HG02981 (cell line): ENCODE measurements at regions not wholly inside any gene's neighbourhood (a gene's known extent, or its start where the extent isn't known, plus 50 kb on each side); places are given as distances from the start of the nearest gene placed in this dataset.
"Not testable (repeated sequence)": the region's sequence is repeated elsewhere in the genome, so short reads cannot be mapped to it uniquely, and the experiment has no call there.

Source experiments
- ATAC-seq: cut with Tn5 transposase; IDR thresholded peaks from one replicate; pipeline ENCODE4 v1.9.1; 2021; ENCODE audit warnings: mild to moderate bottlenecking, moderate library complexity; ENCODE audit not compliant: unreplicated experiment

GRCh38 chr20:60160451-60161145 is 202.4 kb downstream of the CDH26 start:
- no peak for ATAC-seq

- no peak for ATAC-seq
Measured at GRCh38 chr20:60167812-60168211, 209.6 kb downstream of the CDH26 start.

- ATAC-seq: no peak
Measured at GRCh38 chr20:60168963-60169362, 210.7 kb downstream of the CDH26 start.

- ATAC-seq: no peak
Measured at GRCh38 chr20:60170116-60170515, 211.9 kb downstream of the CDH26 start.

GRCh38 chr20:60171313-60171712 is 213.1 kb downstream of the CDH26 start:
- no peak for ATAC-seq

DNA sequence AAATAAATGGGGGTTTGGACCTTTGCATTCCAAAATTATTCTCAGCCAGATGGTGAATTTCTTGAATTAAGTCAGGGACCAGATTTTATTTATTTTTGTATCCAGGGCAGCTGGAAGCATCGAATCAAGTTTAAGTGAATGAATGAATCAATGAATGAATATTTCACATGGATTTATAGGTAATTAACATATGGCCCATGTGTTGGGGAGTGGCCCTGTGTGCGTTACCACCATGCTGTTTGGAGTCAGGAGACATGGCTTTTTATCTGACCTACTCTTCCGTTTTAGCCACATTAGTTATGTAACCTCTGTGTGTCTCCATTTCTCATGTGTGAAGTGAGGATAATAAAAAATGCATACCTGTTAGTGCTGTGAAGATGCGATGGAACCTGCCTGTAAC is 213.5 kb downstream of the CDH26 start:
- no peak for ATAC-seq

- ATAC-seq: no peak
Measured at GRCh38 chr20:60172346-60172984, 214.2 kb downstream of the CDH26 start.

DNA sequence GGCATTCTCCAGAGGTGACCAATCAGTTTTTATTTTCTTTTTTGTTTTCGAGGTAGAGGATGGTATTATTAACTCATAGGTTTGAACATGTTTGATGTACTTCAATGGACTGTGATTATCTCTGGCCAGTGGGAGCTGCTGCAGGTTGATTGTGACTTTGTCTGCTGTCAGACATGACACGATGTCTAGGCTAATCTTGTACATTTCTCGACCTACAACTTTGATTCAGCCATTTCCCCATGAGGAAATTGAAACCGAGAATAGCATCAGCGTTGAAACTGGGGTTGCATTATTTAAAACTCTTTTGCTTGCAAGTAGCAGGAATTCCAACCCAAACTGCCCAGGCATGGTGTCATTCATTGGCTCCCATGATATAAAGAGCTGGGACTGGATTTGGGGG is 218.9 kb downstream of the CDH26 start:
- ATAC-seq: no peak

- ATAC-seq: no peak
Measured at GRCh38 chr20:60180986-60181385, 222.8 kb downstream of the CDH26 start.

GRCh38 chr20:60186412-60186811 is 228.2 kb downstream of the CDH26 start:
- ATAC-seq: no peak

GRCh38 chr20:60187683-60188082 is 229.5 kb downstream of the CDH26 start:
- ATAC-seq: no peak

GRCh38 chr20:60191014-60191413 is 232.8 kb downstream of the CDH26 start:
- ATAC-seq: no peak

DNA sequence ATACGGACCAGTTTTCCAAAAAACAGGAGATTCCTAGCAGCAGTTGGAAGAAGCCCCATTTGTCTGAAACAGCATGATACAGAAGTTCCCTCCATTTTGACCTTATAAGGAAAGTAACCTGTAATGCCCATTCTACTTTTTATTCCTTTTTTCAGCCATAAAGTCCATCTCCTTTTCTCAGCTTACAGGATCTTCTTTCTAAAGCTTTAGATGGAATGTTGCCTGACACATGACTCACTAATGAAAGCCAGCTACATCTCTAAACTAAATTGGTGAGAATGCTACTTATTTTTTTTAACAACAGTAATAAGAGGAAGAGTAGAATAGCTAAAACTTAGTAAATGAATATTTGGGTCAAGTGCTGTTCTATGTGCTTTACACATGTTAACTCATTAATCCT is 234.1 kb downstream of the CDH26 start:
- ATAC-seq: no peak

- ATAC-seq: not testable (repeated sequence)
Measured at GRCh38 chr20:60199132-60199531, 240.9 kb downstream of the CDH26 start.

DNA sequence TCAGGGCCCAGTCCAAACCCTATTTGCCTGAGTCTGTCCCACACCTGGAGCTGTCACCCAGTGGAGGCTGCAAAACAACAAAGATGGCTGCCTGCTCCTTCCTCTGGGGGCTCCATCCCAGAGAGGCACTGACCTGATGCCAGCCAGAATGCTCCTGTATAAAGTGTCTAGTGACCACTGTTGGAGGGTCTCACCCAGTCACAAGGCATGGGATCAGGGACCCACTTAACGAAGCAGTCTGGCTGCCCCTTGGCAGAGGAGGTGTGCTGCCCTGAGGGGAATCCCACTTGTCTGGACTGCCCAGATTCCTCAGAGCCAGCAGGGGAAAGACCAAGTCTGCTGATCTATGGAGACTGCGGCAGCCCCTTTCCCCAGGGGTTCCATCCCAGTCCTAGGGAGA is 241.6 kb downstream of the CDH26 start:
- ATAC-seq: no peak

- ATAC-seq: no peak
Measured at GRCh38 chr20:60200305-60200918, 242.2 kb downstream of the CDH26 start.

DNA sequence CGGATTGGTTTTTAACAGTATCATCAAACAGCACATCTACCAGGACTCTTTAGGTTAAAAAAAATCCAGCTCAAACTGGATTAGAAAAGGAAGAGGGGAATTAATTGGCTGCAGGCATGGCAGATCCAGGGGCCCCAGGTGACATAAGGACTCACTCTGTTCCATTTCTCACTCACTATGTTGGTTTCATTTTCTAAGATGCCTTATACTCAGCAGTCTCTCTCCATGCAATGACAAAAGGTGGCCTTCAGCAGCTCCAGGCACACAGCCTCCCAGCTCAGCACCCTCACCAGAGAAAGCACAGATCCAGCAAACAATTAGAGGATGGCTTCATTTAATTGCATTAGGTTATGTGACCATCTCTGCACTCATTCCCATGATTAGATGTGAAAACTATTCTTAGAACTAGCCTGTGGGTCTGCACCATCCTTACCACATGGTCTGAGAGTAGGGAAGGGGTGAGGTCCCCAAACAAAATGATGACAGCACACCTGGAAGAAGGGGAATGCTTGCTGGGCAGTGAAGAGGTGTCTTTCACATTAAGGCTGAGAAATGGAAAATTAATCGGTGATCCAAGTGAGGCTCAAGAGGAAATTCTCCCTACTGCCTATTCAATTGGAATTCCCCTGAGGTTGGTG is 243.1 kb downstream of the CDH26 start:
- ATAC-seq: no peak

DNA sequence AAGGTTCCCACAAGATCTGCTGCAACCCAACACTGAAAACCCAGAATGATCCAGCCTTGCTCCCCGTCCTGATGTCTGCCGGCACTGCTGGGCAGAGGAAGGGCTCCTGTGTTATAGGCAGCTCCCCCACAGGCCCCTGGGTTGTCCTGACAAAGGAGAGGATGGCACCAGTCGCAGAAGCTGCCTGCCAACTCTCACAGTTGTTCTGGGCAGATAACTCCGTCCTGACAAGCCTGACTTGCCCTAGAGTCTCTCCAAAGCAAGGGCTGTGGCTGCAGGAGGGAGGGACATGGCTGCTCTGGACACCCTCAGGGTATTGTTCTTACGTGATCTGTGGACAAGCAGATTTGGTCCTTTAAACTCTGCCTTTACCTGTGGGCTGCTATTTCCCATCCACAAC is 243.8 kb downstream of the CDH26 start:
- ATAC-seq: no peak

- no peak for ATAC-seq
Measured at GRCh38 chr20:60203451-60203850, 245.2 kb downstream of the CDH26 start.

GRCh38 chr20:60204601-60205000 is 246.4 kb downstream of the CDH26 start:
- ATAC-seq: no peak

DNA sequence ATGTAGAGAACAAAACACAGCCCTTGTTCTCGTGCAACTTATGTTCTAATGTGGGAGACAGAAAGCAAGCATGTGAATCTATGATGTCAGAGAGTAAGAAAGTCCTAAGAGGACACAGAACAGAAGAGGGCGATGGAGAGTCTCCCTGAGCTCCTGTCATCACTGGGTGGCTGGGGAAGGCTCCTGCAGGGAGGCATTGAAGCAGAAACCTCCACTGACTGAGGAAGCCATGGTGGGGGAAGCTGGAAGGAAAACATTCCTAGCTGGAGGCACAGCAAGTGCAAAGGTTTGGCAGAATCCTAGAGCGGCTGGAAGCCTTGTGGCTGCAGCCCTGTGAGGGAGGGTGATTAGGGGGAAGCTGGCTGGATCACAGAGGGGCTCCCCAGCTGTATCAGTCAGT is 248.0 kb downstream of the CDH26 start:
- no peak for ATAC-seq

DNA sequence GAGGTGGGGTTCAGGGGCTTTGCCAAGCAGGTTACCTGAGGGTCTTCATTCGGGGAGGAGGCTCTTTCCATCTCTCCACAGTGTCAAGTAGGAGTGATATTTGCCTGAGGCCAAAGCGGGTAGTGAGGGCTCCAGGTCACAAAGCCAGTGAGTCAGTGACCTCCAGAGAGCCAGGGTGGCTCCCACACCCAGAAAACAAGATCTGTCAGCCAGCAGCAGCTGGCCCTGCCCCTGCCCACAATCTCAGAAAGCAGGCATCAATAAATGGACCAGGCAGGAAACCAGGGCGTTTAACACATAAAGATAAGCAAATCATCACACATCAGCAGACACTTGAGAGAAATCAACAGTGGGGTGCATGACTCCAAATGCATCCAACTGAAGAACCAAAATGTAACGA is 250.8 kb downstream of the CDH26 start:
- no peak for ATAC-seq
